ENCODE measurements at regions not wholly inside any gene's neighbourhood (a gene's known extent, or its start where the extent isn't known, plus 50 kb on each side); places are given as distances from the start of the nearest gene placed in this dataset.

DNA sequence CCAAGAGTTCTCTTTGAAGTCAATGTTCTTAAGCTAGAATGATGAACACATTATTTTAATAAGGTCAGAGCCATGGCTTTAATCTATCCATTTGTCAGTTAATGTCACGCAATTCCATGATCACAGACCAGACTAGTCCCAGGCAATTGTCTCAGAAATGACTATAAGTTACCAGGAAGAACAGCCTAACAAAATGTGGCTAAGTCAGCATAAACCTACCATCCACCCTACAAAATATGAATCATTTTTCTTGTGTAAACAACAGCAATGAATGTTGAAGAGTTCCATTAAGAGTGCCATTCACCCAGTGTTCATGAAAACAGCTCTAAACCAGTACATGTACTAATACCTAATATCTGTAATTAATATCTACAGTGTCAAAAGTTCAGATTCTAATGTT, 127.5 kb downstream of the KCTD12 start:
- no peak overlapping the region for H3K27ac ChIP-seq
- TF ChIP-seq POLR2A (IDR thresholded peaks at IDR 0.05) (no peak), CTCF (IDR thresholded peaks at IDR 0.05) (no peak)

DNA sequence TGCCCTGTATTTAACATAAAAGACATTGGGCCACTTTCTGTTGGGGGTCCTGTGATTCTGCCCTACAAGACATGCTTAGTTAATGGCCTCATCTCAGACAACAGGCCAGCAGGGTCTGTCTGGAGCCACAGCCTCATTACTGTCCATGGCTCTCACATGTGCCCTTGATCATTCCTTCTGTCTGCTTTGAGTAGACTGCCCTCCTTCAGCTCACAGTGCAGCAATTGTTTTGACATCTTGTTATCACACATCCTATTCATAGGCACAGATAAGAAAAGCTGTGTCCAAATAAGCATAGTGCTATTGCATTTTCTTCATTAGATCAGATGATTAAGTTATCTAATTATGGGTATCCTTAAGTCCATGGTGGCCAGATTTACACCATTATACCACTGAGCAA, 127.9 kb downstream of the KCTD12 start:
- TF ChIP-seq CTCF (IDR thresholded peaks at IDR 0.05), result no peak
- TF ChIP-seq POLR2A (IDR thresholded peaks at IDR 0.05), result no peak
- Histone ChIP-seq H3K4me3 (no peak overlapping the region), H3K4me1 (no peaks in the 10 kb centered on the region), H3K36me3 (no peaks in the 10 kb centered on the region), H3K27ac (no peak overlapping the region), H3K9me3 (no peaks in the 10 kb centered on the region), H3K27me3 (no peaks in the 10 kb centered on the region)
- no peak for DNase-seq

More for the DNA sequence above, 127.5 kb downstream of the KCTD12 start:
- no peak overlapping the region for H3K4me3 ChIP-seq
- no peaks in the 10 kb centered on the region for H3K4me1 ChIP-seq
- H3K9me3 ChIP-seq, result no peaks in the 10 kb centered on the region
- no peaks in the 10 kb centered on the region for H3K27me3 ChIP-seq
- no peaks in the 10 kb centered on the region for H3K36me3 ChIP-seq
- no peak for DNase-seq

GRCh38 chr13:76756451-76756850, 129.8 kb downstream of the KCTD12 start:
- Histone ChIP-seq H3K9me3 (no peaks in the 10 kb centered on the region), H3K4me1 (no peaks in the 10 kb centered on the region), H3K27me3 (no peaks in the 10 kb centered on the region), H3K4me3 (no peak overlapping the region), H3K36me3 (no peaks in the 10 kb centered on the region), H3K27ac (no peak overlapping the region)
- TF ChIP-seq CTCF (IDR thresholded peaks at IDR 0.05), result no peak
- no peak for TF ChIP-seq POLR2A (IDR thresholded peaks at IDR 0.05)
- no peak for DNase-seq

DNA sequence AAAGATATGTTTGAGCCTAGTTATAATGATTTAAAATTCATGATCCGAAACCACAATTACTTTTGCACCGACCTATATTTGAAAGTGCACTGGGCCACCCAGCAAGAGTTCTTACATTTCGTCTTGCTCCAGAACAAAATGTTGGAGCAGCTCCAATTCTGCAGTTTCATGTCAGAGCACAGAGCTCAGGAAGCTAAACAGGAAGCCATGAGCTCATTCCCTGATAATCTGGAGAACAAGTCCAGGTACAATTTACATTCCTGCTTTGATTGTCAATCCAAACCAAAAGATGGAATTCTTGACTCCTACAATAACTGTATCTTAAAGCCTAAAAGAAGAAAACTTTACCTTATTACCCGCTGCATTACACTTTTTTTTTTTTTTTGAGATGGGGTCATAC, 131.8 kb downstream of the KCTD12 start:
- DNase-seq, result no peak
- H3K27me3 ChIP-seq, result no peaks in the 10 kb centered on the region
- H3K36me3 ChIP-seq, result no peaks in the 10 kb centered on the region
- no peak overlapping the region for H3K27ac ChIP-seq
- no peak overlapping the region for H3K4me3 ChIP-seq
- TF ChIP-seq CTCF (IDR thresholded peaks at IDR 0.05) (no peak), POLR2A (IDR thresholded peaks at IDR 0.05) (no peak)
- H3K4me1 ChIP-seq, result no peaks in the 10 kb centered on the region
- H3K9me3 ChIP-seq, result no peaks in the 10 kb centered on the region

- no peak for DNase-seq
- Histone ChIP-seq H3K27ac (no peak overlapping the region), H3K36me3 (no peaks in the 10 kb centered on the region), H3K4me1 (no peaks in the 10 kb centered on the region), H3K4me3 (no peak overlapping the region), H3K27me3 (no peaks in the 10 kb centered on the region), H3K9me3 (no peaks in the 10 kb centered on the region)
- TF ChIP-seq CTCF (IDR thresholded peaks at IDR 0.05), result no peak
- no peak for TF ChIP-seq POLR2A (IDR thresholded peaks at IDR 0.05)
Observed at GRCh38 chr13:76751278-76751677, 134.9 kb downstream of the KCTD12 start.

DNA sequence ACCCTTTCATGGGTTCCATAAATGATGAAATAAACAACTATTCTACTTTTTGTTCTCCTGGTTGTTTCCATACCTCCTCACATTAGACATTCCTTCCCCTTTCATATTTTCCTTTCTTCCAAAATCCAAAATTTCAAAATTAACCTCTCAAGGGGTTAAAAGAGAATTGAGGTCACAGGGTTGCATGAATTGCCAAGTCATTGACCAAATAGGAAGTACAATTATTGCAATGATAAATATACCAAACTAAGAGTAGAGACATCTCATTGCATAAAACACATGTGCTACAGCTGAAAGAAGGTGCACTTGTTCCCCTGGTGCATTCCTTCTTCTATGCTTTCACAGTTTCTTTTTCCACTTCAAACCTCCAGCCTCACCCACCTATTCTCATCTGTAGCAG, 136.1 kb downstream of the KCTD12 start:
- H3K9me3 ChIP-seq, result no peaks in the 10 kb centered on the region
- no peak for TF ChIP-seq CTCF (IDR thresholded peaks at IDR 0.05)
- no peak for TF ChIP-seq POLR2A (IDR thresholded peaks at IDR 0.05)

More for the DNA sequence above, 136.1 kb downstream of the KCTD12 start:
- Histone ChIP-seq H3K27me3 (no peaks in the 10 kb centered on the region), H3K36me3 (no peaks in the 10 kb centered on the region), H3K27ac (no peak overlapping the region), H3K4me3 (no peak overlapping the region), H3K4me1 (no peaks in the 10 kb centered on the region)
- DNase-seq, result no peak

Measured in Peyer's patch (tissue), 4 donors.